ENCODE measurements at regions not wholly inside any gene's neighbourhood (a gene's known extent, or its start where the extent isn't known, plus 50 kb on each side); places are given as distances from the start of the nearest gene placed in this dataset.

- TF ChIP-seq MAX (IDR thresholded peaks at IDR 0.05; ENCODE audit: low read depth, low read length) (no peak), FOXM1 (IDR thresholded peaks at IDR 0.05; ENCODE audit: low read depth, low read length) (no peak), MEF2B (IDR thresholded peaks at IDR 0.05; ENCODE audit: partially characterized antibody, poor library complexity, severe bottlenecking) (no peak), FOS (IDR thresholded peaks at IDR 0.05; ENCODE audit: borderline replicate concordance, extremely low read depth, insufficient read length) (no peak), CTCF (IDR thresholded peaks at IDR 0.05 in 2 of 3, conservative IDR thresholded peaks at IDR 0.05 in 1 of 3; ENCODE audit: control insufficient read depth in 2 of 3, extremely low read depth in 1 of 3, insufficient read depth in 1 of 3, low read depth in 3 of 3, low read length in 3 of 3) (no peak), ATF2 (IDR thresholded peaks at IDR 0.05; ENCODE audit: low read length) (no peak), NFXL1 (IDR thresholded peaks at IDR 0.05; ENCODE audit: borderline replicate concordance) (no peak), SPI1 (IDR thresholded peaks at IDR 0.05; ENCODE audit: borderline replicate concordance, insufficient read depth, low read depth, low read length) (no peak), SREBF1 (IDR thresholded peaks at IDR 0.05; ENCODE audit: low read length) (no peak), EP300 (IDR thresholded peaks at IDR 0.05; ENCODE audit: borderline replicate concordance in 1 of 2, control insufficient read depth in 1 of 2, low read depth in 2 of 2, low read length in 2 of 2) (no peak), POLR2AphosphoS5 (IDR thresholded peaks at IDR 0.05; ENCODE audit: low read length) (no peak)
Measured at GRCh38 chr21:31479222-31479621, 135.2 kb upstream of the TIAM1 start.
